ENCODE measurements at regions not wholly inside any gene's neighbourhood (a gene's known extent, or its start where the extent isn't known, plus 50 kb on each side); places are given as distances from the start of the nearest gene placed in this dataset.

- no peak for TF ChIP-seq EZH2 (IDR thresholded peaks at IDR 0.05; ENCODE audit: borderline replicate concordance, insufficient read depth, low read depth, low read length, poor library complexity, severe bottlenecking)
- TF ChIP-seq CTCF (IDR thresholded peaks at IDR 0.05), result no peak
These were observed 1425.2 kb downstream of the CDY2B start for GRCh38 chrY:16454799-16455198.
